PC-3 (cell line): ENCODE measurements at regions not wholly inside any gene's neighbourhood (a gene's known extent, or its start where the extent isn't known, plus 50 kb on each side); places are given as distances from the start of the nearest gene placed in this dataset.

Source experiments
- ATAC-seq: fragments of 200-7000 bp; cut with Tn5 transposase; 2 replicates; pipeline ENCODE4 v1.9.1; 2020; ENCODE audit warnings: mild to moderate bottlenecking, moderate library complexity
- BruUV-seq: library from RNA; stranded (reverse); fragments of 400-500 nt; replicated peaks from 2 replicates; lab custom pipeline; 2021; lab: Mats Ljungman, UMichigan
- CTCF ChIA-PET: fragments of 300-600 bp; sonication (Branson Sonifier 250); formaldehyde crosslinking; loops from one replicate; lab custom pipeline; 2022; ENCODE audit warnings: antibody characterized with exemption; lab: Charles Lee
- POLR2A ChIA-PET: fragments of 300-600 bp; sonication (Branson Sonifier 250); formaldehyde crosslinking; loops from one replicate; lab custom pipeline; 2022; ENCODE audit warnings: antibody characterized with exemption; ENCODE audit not compliant: unreplicated experiment; lab: Charles Lee
- DNase-seq: peaks from one replicate; pipeline ENCODE4 v3.0.0-alpha.2; 2015
- H2AFZ ChIP-seq: fragments of 300-600 bp; sonication (generic); 2 replicates; pipeline ENCODE4 v1.6.0; 2016; ENCODE audit warnings: antibody characterized with exemption, low read length
- H3F3A ChIP-seq: fragments of 300-600 bp; sonication (generic); one replicate; pipeline ENCODE4 v1.6.0; 2017; ENCODE audit warnings: antibody characterized with exemption, low read length, control low read depth, mild to moderate bottlenecking; ENCODE audit not compliant: unreplicated experiment
- H3K27ac ChIP-seq: fragments of 300-600 bp; sonication (generic); 2 replicates; pipeline ENCODE4 v1.5.1; 2016; ENCODE audit warnings: mild to moderate bottlenecking, low read length
- H3K27me3 ChIP-seq: fragments of 300-600 bp; sonication (generic); 2 replicates; pipeline ENCODE4 v1.6.1; 2016; ENCODE audit warnings: low read length, mixed read lengths
- H3K36me3 ChIP-seq: fragments of 300-600 bp; sonication (generic); 2 replicates; pipeline ENCODE4 v1.6.1; 2016; ENCODE audit warnings: low read depth, mixed run types, low read length, mixed read lengths
- H3K4me1 ChIP-seq: fragments of 300-600 bp; sonication (generic); 2 replicates; pipeline ENCODE4 v1.5.1; 2016; ENCODE audit warnings: low read length; ENCODE audit not compliant: insufficient read depth
- H3K4me2 ChIP-seq: fragments of 300-600 bp; sonication (generic); 2 replicates; pipeline ENCODE4 v1.6.0; 2016; ENCODE audit warnings: low read length
- H3K4me3 ChIP-seq: fragments of 300-600 bp; sonication (generic); 2 replicates; pipeline ENCODE4 v1.5.1; 2016; ENCODE audit warnings: mild to moderate bottlenecking, low read length, mixed read lengths
- H3K79me2 ChIP-seq: fragments of 300-600 bp; sonication (generic); 2 replicates; pipeline ENCODE4 v1.6.1; 2017; ENCODE audit warnings: low read length, mixed read lengths
- H3K9ac ChIP-seq: fragments of 300-600 bp; sonication (generic); 2 replicates; pipeline ENCODE4 v1.6.0; 2016; ENCODE audit warnings: mild to moderate bottlenecking, low read length
- H3K9me2 ChIP-seq: fragments of 300-600 bp; sonication (generic); replicated peaks from 2 replicates; pipeline ENCODE4 v1.6.1; 2016; ENCODE audit warnings: mixed run types, low read length, mixed read lengths
- H3K9me3 ChIP-seq: fragments of 300-600 bp; sonication (generic); 2 replicates; pipeline ENCODE4 v1.6.1; 2016; ENCODE audit warnings: low read length, mixed read lengths
- H4K20me1 ChIP-seq: fragments of 300-600 bp; sonication (generic); 2 replicates; pipeline ENCODE4 v1.6.1; 2016; ENCODE audit warnings: low read length, mixed read lengths
- EZH2 ChIP-seq: fragments of 300-600 bp; sonication (generic); IDR thresholded peaks from one replicate; pipeline ENCODE4 v1.6.1; 2017; ENCODE audit warnings: antibody characterized with exemption, mild to moderate bottlenecking, low read length; ENCODE audit not compliant: unreplicated experiment
- EZH2phosphoT487 ChIP-seq: fragments of 300-600 bp; sonication (generic); IDR thresholded peaks from 2 replicates; pipeline ENCODE4 v1.6.1; 2018; ENCODE audit warnings: mild to moderate bottlenecking, antibody characterized with exemption, low read length, borderline replicate concordance
- intact Hi-C: fragments of 100-400 bp; cut with micrococcal nuclease; formaldehyde crosslinking; loops from 2 replicates; pipeline ENCODE4 v1.9.0; 2023
- TF ChIP-seq, protein P1 (sequence below): fragments of 300-600 bp; sonication (generic); conservative IDR thresholded peaks from 2 replicates; pipeline ENCODE4 v1.5.1; 2017; ENCODE audit warnings: antibody characterized with exemption, low read depth, mild to moderate bottlenecking, low read length

DNA sequence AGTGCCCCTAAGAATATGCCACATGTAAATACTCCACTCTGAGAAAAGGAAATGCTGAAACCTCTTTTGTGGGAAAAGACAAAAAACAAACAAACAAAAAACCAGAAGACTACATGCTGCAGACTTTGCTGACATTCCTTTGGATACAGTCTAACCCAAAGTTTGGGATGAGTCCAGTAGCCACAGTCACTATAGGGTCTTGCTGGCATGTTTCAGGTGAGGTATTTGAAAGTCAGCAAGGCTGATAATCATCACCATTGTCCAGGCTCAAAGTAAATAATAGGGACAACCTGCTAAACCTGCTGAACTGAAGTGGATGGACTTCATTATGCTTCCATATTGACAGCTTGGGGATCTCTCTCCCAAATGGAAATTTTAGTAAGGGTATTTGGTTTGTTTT is 1087.0 kb upstream of the LRRTM3 start:
- Histone ChIP-seq H3K9me2 (no peaks in the 10 kb centered on the region), H3K79me2 (no peaks in the 10 kb centered on the region), H3F3A (no peaks in the 10 kb centered on the region), H3K4me2 (no peak overlapping the region), H3K9me3 (no peaks in the 10 kb centered on the region), H3K9ac (no peak overlapping the region), H3K4me3 (no peak overlapping the region), H2AFZ (no peak overlapping the region), H3K27ac (no peak overlapping the region), H3K27me3 (no peaks in the 10 kb centered on the region), H3K36me3 (no peaks in the 10 kb centered on the region), H4K20me1 (no peaks in the 10 kb centered on the region), H3K4me1 (no peaks in the 10 kb centered on the region)
- intact Hi-C loops: no loop called here
- BruUV-seq: no TSS peak
- TF ChIP-seq, protein P1, sequence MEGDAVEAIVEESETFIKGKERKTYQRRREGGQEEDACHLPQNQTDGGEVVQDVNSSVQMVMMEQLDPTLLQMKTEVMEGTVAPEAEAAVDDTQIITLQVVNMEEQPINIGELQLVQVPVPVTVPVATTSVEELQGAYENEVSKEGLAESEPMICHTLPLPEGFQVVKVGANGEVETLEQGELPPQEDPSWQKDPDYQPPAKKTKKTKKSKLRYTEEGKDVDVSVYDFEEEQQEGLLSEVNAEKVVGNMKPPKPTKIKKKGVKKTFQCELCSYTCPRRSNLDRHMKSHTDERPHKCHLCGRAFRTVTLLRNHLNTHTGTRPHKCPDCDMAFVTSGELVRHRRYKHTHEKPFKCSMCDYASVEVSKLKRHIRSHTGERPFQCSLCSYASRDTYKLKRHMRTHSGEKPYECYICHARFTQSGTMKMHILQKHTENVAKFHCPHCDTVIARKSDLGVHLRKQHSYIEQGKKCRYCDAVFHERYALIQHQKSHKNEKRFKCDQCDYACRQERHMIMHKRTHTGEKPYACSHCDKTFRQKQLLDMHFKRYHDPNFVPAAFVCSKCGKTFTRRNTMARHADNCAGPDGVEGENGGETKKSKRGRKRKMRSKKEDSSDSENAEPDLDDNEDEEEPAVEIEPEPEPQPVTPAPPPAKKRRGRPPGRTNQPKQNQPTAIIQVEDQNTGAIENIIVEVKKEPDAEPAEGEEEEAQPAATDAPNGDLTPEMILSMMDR: no peak
- no peak for TF ChIP-seq EZH2
- no peak for TF ChIP-seq EZH2phosphoT487
- ChIA-PET CTCF (no interaction called here), POLR2A (no interaction called here)
- DNase-seq (peak; percentile 74), ATAC-seq (no peak)

DNA sequence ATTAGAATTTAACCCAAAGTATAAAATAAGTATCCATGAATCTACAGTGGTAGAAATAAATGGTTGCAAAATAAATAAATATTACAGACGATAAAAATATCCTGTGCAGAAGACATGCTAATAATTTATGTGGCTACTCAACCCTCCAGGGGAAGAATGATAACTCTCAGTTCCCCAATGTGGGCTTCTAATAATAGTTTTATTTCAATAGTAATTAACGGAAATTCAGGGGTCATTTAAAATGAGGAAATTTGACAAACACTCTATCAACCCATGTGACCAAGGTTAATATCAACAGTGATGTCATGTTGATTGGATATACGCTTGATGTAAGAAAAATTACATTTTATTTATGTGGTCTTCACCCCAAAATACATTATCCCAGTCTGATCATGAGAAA is 1082.6 kb upstream of the LRRTM3 start:
- CTCF ChIA-PET: no interaction called here
- TF ChIP-seq EZH2phosphoT487 (no peak), EZH2 (no peak)
- TF ChIP-seq, protein P1: no peak
- no peaks in the 10 kb centered on the region for H3K4me1 ChIP-seq
- H3K9ac ChIP-seq: no peak overlapping the region
- no peak overlapping the region for H3K4me3 ChIP-seq
- DNase-seq (no peak), ATAC-seq (no peak)
- POLR2A ChIA-PET: no interaction called here
- no peaks in the 10 kb centered on the region for H3K36me3 ChIP-seq
- H3F3A ChIP-seq: no peaks in the 10 kb centered on the region
- no peaks in the 10 kb centered on the region for H3K79me2 ChIP-seq
- no TSS peak for BruUV-seq
- no peaks in the 10 kb centered on the region for H3K9me3 ChIP-seq
- no peak overlapping the region for H2AFZ ChIP-seq
- H4K20me1 ChIP-seq: no peaks in the 10 kb centered on the region
- no peaks in the 10 kb centered on the region for H3K9me2 ChIP-seq
- no peaks in the 10 kb centered on the region for H3K27me3 ChIP-seq
- H3K27ac ChIP-seq: no peak overlapping the region
- no peak overlapping the region for H3K4me2 ChIP-seq
- intact Hi-C loops: no loop called here

DNA sequence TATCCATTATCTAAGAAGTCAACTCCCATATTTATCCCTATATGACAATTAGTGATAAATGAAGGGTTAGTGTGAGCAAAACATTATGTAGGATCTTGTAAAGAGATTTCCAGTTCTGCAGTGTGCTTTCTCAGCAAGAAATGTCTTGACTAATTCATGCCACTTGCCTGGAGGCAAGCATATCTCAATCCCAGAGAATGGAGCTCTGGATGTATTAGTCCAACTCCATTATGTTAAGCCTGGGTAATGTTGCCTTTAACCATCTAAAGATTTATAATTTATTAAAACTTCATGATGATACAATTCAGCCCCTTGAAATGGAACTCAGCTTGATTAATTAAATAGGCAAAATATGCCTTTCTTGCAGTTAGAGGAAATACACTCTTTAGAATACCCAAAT is 1079.9 kb upstream of the LRRTM3 start:
- no peaks in the 10 kb centered on the region for H3K4me1 ChIP-seq
- H3K27ac ChIP-seq: no peak overlapping the region
- ChIA-PET CTCF (no interaction called here), POLR2A (no interaction called here)
- no peaks in the 10 kb centered on the region for H3K36me3 ChIP-seq
- no peaks in the 10 kb centered on the region for H4K20me1 ChIP-seq
- H3K4me2 ChIP-seq: no peak overlapping the region
- ATAC-seq (no peak), DNase-seq (no peak)
- no peaks in the 10 kb centered on the region for H3K9me3 ChIP-seq
- H3F3A ChIP-seq: no peaks in the 10 kb centered on the region
- no peaks in the 10 kb centered on the region for H3K79me2 ChIP-seq
- no peak overlapping the region for H3K9ac ChIP-seq
- intact Hi-C loops: no loop called here
- no TSS peak for BruUV-seq
- H3K9me2 ChIP-seq: no peaks in the 10 kb centered on the region
- no peak for TF ChIP-seq EZH2
- H3K27me3 ChIP-seq: no peaks in the 10 kb centered on the region
- H2AFZ ChIP-seq: no peak overlapping the region
- H3K4me3 ChIP-seq: no peak overlapping the region
